Progenitor cell of endocrine pancreas (in vitro differentiated cells): ENCODE measurements at regions not wholly inside any gene's neighbourhood (a gene's known extent, or its start where the extent isn't known, plus 50 kb on each side); places are given as distances from the start of the nearest gene placed in this dataset.

ENCODE experiments used
- DNase-seq: peaks from one replicate; pipeline ENCODE4 v3.0.0; 2021; ENCODE audit warnings: low spot score; ENCODE audit not compliant: unreplicated experiment
- H3K27ac Mint-ChIP-seq: 2 replicates; pipeline ENCODE4 v1.8.0; 2021; ENCODE audit warnings: mild to moderate bottlenecking, moderate library complexity, mixed read lengths
- H3K27me3 Mint-ChIP-seq: 2 replicates; pipeline ENCODE4 v1.8.0; 2021; ENCODE audit warnings: mixed read lengths
- H3K36me3 Mint-ChIP-seq: 2 replicates; pipeline ENCODE4 v1.8.0; 2022; ENCODE audit warnings: mixed read lengths; ENCODE audit not compliant: insufficient read depth
- H3K4me1 Mint-ChIP-seq: 2 replicates; pipeline ENCODE4 v1.8.0; 2021; ENCODE audit warnings: low read depth, mixed read lengths
- H3K4me3 Mint-ChIP-seq: 2 replicates; pipeline ENCODE4 v1.8.0; 2021; ENCODE audit warnings: low read depth, mild to moderate bottlenecking, moderate library complexity, mixed read lengths
- H3K9me3 Mint-ChIP-seq: 2 replicates; pipeline ENCODE4 v1.8.0; 2021; ENCODE audit warnings: low read depth, mixed read lengths
- TF ChIP-seq, protein P1 (sequence below): fragments of 200-600 bp; sonication (generic); IDR thresholded peaks from one replicate; pipeline ENCODE4 v1.5.0; 2021; ENCODE audit warnings: antibody characterized with exemption, mild to moderate bottlenecking; ENCODE audit not compliant: unreplicated experiment

DNA sequence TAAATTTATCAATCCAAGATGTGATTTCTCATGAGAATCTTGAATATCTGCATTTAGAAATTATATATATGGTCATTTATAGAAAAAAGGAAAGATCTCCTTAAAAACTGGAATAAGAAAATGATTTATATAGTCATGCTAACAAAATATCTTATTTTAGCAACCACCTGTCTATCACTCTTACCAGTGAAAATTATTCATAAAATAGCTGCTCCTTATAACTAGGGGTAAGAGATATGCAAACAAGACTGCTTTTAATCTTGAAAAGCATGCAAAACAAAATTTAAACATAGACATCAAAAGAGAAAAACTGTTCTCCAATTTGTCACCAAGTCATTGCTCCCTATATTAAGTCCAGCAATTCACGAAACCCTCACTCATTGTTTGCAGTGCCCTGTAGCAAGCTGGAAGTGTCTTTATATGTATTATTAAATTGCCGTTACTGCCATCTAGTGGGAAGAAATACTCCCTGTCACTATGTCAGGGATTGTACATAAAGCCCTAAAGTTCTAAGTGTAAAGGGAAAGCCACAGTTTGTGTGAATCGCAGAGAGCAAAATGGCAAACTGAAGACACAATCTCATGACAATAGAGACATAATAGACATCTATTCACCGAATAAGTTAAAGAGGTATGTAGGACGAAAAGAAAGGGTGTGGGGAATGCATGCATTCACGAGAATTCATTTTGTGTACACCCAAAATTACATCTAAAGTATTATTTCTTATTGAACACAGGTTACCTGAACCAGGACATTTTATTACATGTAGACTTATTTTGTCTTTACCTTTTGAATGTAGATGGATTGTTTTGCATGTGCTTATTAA, 600.5 kb downstream of the USP25 start:
- Mint-ChIP-seq H3K36me3 (peaks cover 4% of the 10 kb centered on the region), H3K9me3 (no peaks in the 10 kb centered on the region), H3K4me3 (no peak overlapping the region), H3K4me1 (peaks cover 18% of the 10 kb centered on the region), H3K27me3 (no peaks in the 10 kb centered on the region), H3K27ac (no peak overlapping the region)
- TF ChIP-seq, protein P1, sequence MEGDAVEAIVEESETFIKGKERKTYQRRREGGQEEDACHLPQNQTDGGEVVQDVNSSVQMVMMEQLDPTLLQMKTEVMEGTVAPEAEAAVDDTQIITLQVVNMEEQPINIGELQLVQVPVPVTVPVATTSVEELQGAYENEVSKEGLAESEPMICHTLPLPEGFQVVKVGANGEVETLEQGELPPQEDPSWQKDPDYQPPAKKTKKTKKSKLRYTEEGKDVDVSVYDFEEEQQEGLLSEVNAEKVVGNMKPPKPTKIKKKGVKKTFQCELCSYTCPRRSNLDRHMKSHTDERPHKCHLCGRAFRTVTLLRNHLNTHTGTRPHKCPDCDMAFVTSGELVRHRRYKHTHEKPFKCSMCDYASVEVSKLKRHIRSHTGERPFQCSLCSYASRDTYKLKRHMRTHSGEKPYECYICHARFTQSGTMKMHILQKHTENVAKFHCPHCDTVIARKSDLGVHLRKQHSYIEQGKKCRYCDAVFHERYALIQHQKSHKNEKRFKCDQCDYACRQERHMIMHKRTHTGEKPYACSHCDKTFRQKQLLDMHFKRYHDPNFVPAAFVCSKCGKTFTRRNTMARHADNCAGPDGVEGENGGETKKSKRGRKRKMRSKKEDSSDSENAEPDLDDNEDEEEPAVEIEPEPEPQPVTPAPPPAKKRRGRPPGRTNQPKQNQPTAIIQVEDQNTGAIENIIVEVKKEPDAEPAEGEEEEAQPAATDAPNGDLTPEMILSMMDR = peak; percentile 75
- DNase-seq = no peak

DNA sequence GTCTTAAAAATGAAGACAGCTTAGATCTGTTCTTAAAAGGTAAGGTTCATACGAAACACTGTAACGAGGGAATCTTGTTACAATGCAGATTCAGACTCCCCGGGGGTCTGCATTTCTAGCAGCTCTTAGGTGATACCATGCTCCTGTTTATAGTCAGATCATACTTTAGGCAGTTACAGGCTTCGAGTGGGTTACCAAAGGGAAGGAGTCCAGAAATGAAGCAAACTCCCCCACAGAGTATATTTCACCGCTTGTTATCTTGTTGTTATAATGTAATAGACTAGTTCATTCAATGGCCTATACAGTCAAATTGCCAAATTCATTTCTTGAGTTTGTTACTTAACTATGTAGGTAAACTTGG, 601.1 kb downstream of the USP25 start:
- TF ChIP-seq, protein P1 = no peak
- peaks cover 4% of the 10 kb centered on the region for H3K36me3 Mint-ChIP-seq
- H3K9me3 Mint-ChIP-seq = no peaks in the 10 kb centered on the region
- no peak overlapping the region for H3K27ac Mint-ChIP-seq
- H3K27me3 Mint-ChIP-seq = no peaks in the 10 kb centered on the region
- no peak for DNase-seq
- peaks cover 18% of the 10 kb centered on the region for H3K4me1 Mint-ChIP-seq
- no peak overlapping the region for H3K4me3 Mint-ChIP-seq

DNA sequence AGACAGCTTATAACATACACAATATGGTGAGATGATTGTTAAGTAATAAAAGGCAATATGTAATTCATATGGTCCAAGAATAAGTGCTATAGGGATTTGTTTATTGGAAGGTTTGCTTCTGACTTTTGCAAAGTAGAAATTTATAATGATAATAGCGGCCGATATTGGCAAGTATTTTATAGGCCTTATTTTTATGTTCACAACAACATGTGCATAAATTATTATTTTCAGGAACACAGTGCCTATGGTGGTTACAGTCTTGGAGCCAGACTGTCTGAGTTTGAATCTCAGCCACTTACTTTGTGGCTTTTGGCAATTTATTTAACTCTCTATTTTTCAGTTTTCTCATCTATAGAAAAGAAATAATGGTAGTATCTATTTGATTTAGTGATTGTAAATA, 607.5 kb downstream of the USP25 start:
- peaks cover 4% of the 10 kb centered on the region for H3K36me3 Mint-ChIP-seq
- no peak overlapping the region for H3K4me3 Mint-ChIP-seq
- H3K4me1 Mint-ChIP-seq = no peaks in the 10 kb centered on the region
- TF ChIP-seq, protein P1 = no peak
- H3K27me3 Mint-ChIP-seq = no peaks in the 10 kb centered on the region
- DNase-seq = no peak
- no peak overlapping the region for H3K27ac Mint-ChIP-seq
- no peaks in the 10 kb centered on the region for H3K9me3 Mint-ChIP-seq

DNA sequence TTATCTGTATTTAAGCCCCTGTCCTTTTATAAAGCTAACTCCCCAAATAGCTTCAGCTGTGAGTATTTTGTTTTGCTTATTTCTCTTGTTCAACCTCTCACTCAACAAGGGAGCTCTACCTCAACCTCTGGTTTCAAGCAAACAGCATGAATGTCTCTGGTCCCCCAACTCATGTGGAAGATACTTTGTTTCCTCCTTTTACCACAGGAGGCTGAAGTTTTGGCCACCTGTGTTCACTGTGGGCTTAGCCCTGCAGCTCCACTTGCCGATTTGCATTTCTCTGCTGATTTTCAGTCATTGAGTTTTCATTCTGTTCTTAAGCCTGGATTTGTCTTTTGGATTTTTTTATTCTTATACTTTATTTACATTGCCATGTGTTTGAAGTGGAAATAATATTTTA, 613.1 kb downstream of the USP25 start:
- Mint-ChIP-seq H3K9me3 (no peaks in the 10 kb centered on the region), H3K36me3 (no peaks in the 10 kb centered on the region), H3K27ac (no peak overlapping the region), H3K4me1 (no peaks in the 10 kb centered on the region), H3K4me3 (no peak overlapping the region), H3K27me3 (no peaks in the 10 kb centered on the region)
- TF ChIP-seq, protein P1 = no peak
- DNase-seq = no peak

DNA sequence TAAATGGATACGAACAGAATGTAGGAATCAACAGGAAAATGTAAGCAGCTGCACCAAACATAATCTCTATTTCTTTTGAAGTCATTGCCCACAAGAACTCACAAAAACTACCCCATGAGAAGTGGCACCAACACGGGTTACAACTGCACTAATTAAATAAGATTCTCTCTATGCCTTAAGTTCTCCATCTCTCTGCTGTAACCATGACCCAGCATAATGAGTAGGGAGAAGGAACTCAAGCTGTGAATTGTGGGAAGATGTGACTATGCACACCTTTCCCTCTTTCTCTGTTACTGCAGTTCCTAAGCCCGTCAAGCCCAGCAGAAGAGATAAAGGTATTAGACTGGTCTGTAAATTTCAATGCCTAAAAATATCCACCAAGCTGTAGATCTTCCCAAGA, 614.0 kb downstream of the USP25 start:
- TF ChIP-seq, protein P1 = no peak
- Mint-ChIP-seq H3K4me3 (no peak overlapping the region), H3K27me3 (no peaks in the 10 kb centered on the region), H3K36me3 (no peaks in the 10 kb centered on the region), H3K4me1 (no peaks in the 10 kb centered on the region), H3K9me3 (no peaks in the 10 kb centered on the region), H3K27ac (no peak overlapping the region)
- DNase-seq = no peak
